ENCODE measurements at regions not wholly inside any gene's neighbourhood (a gene's known extent, or its start where the extent isn't known, plus 50 kb on each side); places are given as distances from the start of the nearest gene placed in this dataset.

- no peak for TF ChIP-seq TCF12 (IDR thresholded peaks at IDR 0.05; ENCODE audit: low read depth)
- no peak for TF ChIP-seq NFIC (IDR thresholded peaks at IDR 0.05)
- TF ChIP-seq FOXM1 (IDR thresholded peaks at IDR 0.05; ENCODE audit: borderline replicate concordance, low read depth): no peak
- TF ChIP-seq RAD21 (IDR thresholded peaks at IDR 0.05; ENCODE audit: low read depth): no peak
- no peak for TF ChIP-seq USF1 (IDR thresholded peaks at IDR 0.05)
- TF ChIP-seq CEBPB (IDR thresholded peaks at IDR 0.05): no peak
- TF ChIP-seq, protein P1, sequence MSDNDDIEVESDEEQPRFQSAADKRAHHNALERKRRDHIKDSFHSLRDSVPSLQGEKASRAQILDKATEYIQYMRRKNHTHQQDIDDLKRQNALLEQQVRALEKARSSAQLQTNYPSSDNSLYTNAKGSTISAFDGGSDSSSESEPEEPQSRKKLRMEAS (IDR thresholded peaks at IDR 0.05): no peak
- TF ChIP-seq CREB1 (IDR thresholded peaks at IDR 0.05; ENCODE audit: low read depth): no peak
- TF ChIP-seq TAF1 (IDR thresholded peaks at IDR 0.05; ENCODE audit: low read depth): no peak
- no peak for TF ChIP-seq EGR1 (IDR thresholded peaks at IDR 0.05)
- TF ChIP-seq EP300 (IDR thresholded peaks at IDR 0.05; ENCODE audit: borderline replicate concordance): no peak
Measured at GRCh38 chr6:19327661-19328060, 509.5 kb upstream of the ID4 start.

DNA sequence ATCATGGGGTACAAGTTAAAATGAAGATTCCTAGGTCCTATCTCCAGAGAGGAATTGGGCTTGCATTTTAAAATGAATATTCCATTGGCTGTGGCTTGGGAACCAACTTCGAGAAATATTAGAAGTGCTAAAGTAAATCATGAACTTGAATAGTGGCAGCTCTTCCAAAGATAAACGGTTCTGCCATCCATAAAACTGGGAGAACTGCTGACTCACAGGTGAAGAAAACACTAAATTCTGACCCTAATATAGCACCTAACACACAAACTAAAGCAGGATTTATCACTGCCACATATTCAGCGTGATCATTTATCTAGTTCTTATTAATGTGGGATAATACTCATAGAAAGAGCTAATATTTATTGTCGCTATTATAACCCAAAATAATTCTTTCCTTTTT, 508.1 kb upstream of the ID4 start:
- TF ChIP-seq USF1 (IDR thresholded peaks at IDR 0.05): no peak
- TF ChIP-seq YY1 (IDR thresholded peaks at IDR 0.05; ENCODE audit: low read depth): no peak
- TF ChIP-seq CREB1 (IDR thresholded peaks at IDR 0.05; ENCODE audit: low read depth): no peak
- TF ChIP-seq EP300 (IDR thresholded peaks at IDR 0.05; ENCODE audit: borderline replicate concordance): no peak
- no peak for TF ChIP-seq TEAD4 (IDR thresholded peaks at IDR 0.05)

GRCh38 chr6:19331089-19331488, 506.1 kb upstream of the ID4 start:
- TF ChIP-seq, protein P1 (IDR thresholded peaks at IDR 0.05): no peak
- TF ChIP-seq REST (IDR thresholded peaks at IDR 0.05; ENCODE audit: low read depth) (no peak), YY1 (IDR thresholded peaks at IDR 0.05; ENCODE audit: low read depth) (no peak), TCF12 (IDR thresholded peaks at IDR 0.05; ENCODE audit: low read depth) (no peak), TEAD4 (IDR thresholded peaks at IDR 0.05) (no peak), USF1 (IDR thresholded peaks at IDR 0.05) (no peak), TAF1 (IDR thresholded peaks at IDR 0.05; ENCODE audit: low read depth) (no peak), CREB1 (IDR thresholded peaks at IDR 0.05; ENCODE audit: low read depth) (no peak), NFIC (IDR thresholded peaks at IDR 0.05) (no peak), RAD21 (IDR thresholded peaks at IDR 0.05; ENCODE audit: low read depth) (no peak), ZBTB7A (IDR thresholded peaks at IDR 0.05; ENCODE audit: low read depth) (no peak), EP300 (IDR thresholded peaks at IDR 0.05; ENCODE audit: borderline replicate concordance) (no peak), FOXM1 (IDR thresholded peaks at IDR 0.05; ENCODE audit: borderline replicate concordance, low read depth) (no peak), CEBPB (IDR thresholded peaks at IDR 0.05) (no peak), EGR1 (IDR thresholded peaks at IDR 0.05) (no peak)

- TF ChIP-seq, protein P1 (IDR thresholded peaks at IDR 0.05): no peak
- TF ChIP-seq EP300 (IDR thresholded peaks at IDR 0.05; ENCODE audit: borderline replicate concordance) (no peak), TEAD4 (IDR thresholded peaks at IDR 0.05) (no peak), ZBTB7A (IDR thresholded peaks at IDR 0.05; ENCODE audit: low read depth) (no peak), NFIC (IDR thresholded peaks at IDR 0.05) (no peak), EGR1 (IDR thresholded peaks at IDR 0.05) (no peak), RAD21 (IDR thresholded peaks at IDR 0.05; ENCODE audit: low read depth) (no peak), TAF1 (IDR thresholded peaks at IDR 0.05; ENCODE audit: low read depth) (no peak), TCF12 (IDR thresholded peaks at IDR 0.05; ENCODE audit: low read depth) (no peak), FOXM1 (IDR thresholded peaks at IDR 0.05; ENCODE audit: borderline replicate concordance, low read depth) (no peak), USF1 (IDR thresholded peaks at IDR 0.05) (no peak), YY1 (IDR thresholded peaks at IDR 0.05; ENCODE audit: low read depth) (no peak), REST (IDR thresholded peaks at IDR 0.05; ENCODE audit: low read depth) (no peak), CREB1 (IDR thresholded peaks at IDR 0.05; ENCODE audit: low read depth) (no peak), CEBPB (IDR thresholded peaks at IDR 0.05) (no peak)
Measured at GRCh38 chr6:19332806-19333460, 504.2 kb upstream of the ID4 start.
